HG02588 (cell line): ENCODE measurements at regions not wholly inside any gene's neighbourhood (a gene's known extent, or its start where the extent isn't known, plus 50 kb on each side); places are given as distances from the start of the nearest gene placed in this dataset.

ENCODE experiments used
- ATAC-seq: cut with Tn5 transposase; IDR thresholded peaks from one replicate; pipeline ENCODE4 v1.9.1; 2021; ENCODE audit warnings: mild to moderate bottlenecking, moderate library complexity; ENCODE audit not compliant: unreplicated experiment

DNA sequence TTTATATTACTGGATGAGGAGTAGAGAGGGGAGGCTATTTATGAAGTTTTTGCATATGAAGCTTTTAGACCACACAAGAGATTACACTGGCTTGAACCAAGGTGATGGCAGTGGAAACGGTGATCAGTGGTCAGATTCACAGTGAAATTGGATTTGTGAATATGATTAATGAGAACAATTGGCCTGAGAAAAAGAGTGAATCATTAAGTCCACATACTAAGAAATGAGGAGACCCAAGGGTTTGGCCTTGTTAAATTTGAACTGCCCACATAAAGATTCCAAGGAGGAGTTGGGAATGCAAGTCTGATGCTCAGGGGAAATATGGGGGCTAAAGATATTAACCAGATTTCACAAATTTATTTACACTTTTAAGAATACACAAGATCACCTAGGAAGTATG, 155.3 kb upstream of the ADGRL3 start:
- no peak for ATAC-seq

DNA sequence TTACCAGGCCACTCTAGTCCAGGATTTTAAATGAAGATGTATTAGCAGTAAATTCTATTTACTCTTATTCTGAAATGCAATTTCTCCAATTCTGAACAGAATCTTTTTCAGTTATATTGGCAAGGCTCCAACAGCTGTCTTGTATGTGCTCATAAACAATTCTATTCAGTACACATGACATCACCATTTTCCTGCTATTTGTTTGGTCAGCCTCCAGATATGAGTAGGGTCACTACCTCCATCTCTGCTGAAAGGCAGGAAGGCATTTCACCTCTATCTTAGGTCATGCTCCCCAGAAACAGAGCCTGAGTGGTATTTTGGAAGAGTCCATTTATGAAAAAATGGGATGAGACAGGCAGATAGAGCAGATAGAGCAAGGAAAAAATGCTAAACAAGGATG, 151.1 kb upstream of the ADGRL3 start:
- no peak for ATAC-seq

DNA sequence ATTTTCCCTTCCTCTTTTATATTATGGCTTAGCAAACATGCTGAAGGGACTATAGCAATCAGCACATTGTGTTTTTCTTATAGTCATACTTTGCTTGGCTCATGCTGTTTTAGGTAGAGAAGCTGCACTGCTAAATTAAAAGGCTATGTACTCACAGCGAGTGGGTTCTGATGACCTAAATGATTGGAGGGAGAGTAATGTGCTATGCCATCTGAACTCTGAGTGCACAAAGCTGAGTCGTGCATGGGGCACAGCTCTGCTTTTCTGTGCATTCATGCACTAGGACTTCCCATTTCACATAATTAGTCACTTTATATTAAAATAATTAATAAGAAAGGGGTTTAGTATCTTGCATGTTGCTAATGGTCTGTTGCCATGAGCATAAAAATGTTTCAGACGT, 132.7 kb upstream of the ADGRL3 start:
- no peak for ATAC-seq

DNA sequence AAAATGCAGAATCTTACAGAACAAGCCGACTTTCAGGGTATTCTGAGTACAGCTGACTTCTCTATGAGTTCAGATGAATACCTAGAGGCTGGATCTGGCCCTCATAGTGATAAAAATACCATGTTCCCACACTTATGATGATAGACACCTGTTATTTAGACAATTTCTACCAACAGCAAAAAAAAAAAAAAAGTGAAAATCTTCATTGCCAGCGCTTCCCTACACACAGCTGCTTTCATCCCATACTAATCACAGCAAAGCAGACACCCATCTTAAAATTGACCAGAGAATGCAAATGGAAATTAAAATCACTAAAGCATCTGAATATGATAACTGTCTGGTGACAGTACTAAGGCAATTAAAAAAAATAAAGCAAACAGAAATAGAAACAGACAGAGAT, 132.1 kb upstream of the ADGRL3 start:
- no peak for ATAC-seq

DNA sequence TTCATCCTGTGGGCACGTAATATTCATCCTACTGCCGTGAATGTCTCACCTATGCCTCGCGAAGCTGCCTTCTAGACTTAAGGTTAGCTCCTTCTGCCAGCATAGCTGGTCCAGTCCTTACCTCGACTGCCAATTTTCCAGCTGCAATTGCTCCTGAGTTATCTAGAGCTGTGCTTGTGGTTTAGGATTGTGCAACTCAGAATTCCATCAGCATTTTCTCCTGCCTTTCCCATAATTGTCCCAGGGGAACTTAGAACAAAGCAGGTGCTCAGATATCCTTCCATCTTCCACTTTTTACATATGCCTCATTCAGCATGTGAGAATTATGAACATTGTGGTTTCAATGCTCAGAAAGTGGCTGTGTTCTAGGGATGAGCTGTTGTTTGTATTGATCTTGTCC, 131.4 kb upstream of the ADGRL3 start:
- ATAC-seq = no peak

DNA sequence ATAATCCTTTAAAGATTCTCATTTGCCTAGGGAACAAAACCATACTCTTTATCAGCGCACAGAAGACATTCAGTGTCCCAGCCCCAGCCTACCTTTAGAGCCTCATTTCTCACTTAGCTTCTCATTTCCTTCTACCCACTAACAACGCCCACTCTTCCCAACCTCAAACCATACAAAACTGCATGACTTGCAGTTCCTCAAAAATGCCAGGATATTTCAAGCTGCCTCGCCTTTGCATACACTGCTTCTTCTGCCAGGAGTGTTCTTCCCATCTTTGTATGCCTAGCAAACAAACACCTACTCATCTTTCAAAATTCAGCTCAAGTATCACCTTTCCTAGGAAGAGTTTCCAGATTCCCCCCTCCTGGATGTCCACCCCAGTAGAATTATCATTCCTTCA, 129.9 kb upstream of the ADGRL3 start:
- no peak for ATAC-seq

DNA sequence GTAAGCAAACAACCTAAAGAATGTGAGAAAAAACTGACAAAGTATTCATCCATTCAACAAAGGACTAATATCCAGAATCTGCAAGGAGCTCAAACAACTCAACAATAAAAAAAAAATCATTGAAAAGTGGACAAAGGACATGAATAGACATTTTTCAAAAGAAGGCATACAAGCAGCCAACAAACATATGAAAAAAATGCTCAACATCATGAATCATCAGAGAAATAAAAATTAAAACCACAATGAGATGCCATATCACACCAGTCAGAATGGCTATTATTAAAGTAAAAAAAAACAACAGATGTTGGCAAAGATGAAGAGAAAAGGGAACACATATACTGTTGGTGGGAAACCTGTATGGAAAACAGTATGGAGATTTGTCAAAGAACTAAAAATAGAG, 120.7 kb upstream of the ADGRL3 start:
- ATAC-seq = no peak

DNA sequence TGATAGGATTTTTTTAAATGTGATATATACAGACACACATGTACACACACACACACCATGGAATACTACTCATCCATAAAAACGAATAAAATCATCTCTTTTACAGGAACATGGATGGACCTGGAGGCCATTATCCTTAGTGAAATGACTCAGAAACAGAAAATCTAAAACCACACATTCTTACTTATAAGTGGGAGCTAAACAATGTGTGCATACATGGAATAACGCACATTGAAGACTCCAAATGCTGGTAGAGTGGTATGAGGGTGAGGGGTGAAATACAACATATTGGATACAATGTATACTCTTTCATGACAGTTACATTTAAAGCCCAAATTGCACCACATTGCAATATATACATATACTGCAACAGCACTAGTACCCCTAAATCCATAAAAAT, 120.2 kb upstream of the ADGRL3 start:
- ATAC-seq = no peak

DNA sequence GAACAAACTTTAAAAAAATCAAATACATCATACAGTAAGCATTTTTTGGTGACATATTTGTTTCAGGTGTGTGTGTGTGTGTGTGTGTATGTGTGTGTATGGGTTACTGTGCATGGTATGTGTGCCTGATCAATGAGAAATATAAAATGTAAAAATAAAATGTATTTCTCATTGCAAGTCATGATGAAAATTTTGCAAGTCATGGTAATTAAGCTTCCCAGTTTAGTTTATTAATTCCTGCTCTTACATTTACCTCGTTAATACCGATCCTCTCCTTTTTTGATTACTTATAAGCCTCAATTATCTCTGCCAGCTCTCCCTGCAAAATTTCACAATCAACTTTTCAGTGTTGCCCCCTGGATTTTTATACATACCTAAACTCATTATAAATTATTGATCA, 114.6 kb upstream of the ADGRL3 start:
- ATAC-seq = no peak

DNA sequence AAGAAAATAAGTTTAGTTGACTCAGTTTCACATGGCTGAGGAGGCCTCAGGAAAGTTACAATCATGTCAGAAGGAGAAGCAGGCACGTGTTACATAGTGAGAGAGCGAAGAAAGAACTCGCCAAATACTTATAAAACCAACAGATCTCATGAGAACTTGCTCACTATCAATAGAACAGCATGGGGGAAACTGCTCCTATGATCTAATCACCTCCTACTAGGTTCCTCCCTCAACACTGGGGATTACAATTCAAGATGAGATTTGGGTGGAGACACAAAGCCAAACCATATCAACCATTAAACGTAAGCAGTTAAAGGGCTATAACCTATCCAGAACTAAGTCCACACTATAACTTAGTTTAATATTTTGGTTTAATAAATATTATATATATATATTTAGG, 113.8 kb upstream of the ADGRL3 start:
- ATAC-seq = no peak

DNA sequence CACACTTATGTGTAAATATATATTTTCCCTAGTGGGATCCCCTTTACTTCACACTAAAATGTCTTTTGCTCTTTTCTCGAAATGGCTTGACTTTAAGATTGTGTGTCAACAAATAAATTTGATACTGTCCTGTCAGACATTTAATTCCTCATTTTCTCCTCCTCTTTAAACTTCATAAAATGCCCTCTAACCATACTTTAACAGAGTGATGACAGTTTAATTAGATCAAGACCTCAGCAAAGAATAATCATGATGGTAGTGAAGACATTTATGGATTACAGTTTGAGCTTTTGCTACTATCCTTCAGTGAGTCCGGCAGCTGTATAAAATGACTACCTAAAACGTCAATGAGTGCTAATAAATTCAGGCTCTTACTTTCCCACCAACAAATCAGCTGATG, 113.1 kb upstream of the ADGRL3 start:
- ATAC-seq = no peak

DNA sequence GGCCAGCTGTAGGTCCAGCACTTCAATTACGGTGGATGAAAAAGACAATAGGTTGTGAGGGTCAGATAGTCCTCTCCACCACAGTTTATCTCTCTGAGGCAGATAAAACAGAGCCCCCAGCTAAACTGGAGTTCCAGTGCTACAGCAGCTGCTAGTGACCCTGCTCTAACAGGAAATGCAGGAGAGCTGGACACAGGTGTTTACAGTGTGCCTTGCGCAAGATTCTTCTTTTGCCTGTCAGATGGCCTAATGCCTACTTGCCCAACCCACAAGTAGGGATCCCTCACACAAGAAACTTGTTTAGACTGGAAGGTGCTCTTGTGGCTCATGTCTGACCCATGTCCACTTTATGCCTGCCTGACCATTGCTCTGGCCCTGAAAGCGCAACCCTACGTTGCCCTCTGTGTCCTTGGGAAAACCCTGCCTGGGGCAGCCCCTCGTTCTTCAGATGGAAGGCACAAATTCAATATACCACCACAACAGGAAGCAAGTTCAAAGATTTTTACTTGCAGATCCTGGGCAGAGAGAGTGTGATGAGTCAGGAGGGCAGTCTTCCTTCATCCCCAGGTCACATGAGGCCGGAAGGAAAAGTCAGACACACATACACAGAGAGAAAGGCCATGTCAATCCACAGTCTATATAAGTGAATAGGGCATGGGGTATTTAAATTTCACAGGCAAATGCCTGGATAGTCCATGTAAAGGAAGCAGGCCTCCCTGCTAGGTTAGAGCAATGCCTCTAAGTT, 105.1 kb upstream of the ADGRL3 start:
- ATAC-seq = no peak

DNA sequence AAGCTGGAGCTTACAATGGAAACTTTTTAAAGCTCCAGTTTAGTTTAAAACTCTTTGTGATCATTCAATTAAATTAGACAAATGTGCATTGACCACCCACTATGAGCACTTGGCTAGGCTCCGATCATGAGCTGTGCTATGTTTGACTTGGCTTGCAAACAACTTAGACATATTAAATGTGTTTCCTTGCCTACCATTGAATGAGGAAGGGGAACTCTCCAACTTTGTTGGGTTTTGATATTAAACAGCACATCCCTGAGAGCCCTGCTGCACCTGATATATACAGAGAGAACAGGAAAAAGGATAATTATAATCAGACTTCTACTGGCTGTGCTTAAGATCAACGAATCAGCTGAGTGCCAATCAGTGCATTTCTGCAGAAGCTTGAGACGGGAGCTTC, 71.4 kb upstream of the ADGRL3 start:
- ATAC-seq = no peak

DNA sequence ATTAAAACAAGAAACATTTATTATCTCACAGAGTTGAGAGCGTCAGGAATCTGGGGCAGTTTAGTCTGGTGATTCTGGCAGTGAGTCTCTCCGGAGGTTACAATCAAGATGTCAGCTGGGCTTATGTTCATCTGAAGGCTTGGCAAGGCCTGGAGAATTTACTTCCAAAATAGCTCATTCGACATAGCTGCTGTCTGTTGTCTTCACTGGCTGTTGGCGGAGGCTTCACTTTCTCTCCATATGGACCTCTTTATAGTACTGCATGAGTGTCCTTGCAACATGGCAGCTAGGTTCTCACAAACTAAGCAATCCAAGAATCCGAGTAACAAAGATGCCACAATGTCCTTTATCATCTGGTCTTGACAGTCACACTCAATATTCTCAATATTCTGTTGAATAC, 70.2 kb upstream of the ADGRL3 start:
- ATAC-seq = no peak

DNA sequence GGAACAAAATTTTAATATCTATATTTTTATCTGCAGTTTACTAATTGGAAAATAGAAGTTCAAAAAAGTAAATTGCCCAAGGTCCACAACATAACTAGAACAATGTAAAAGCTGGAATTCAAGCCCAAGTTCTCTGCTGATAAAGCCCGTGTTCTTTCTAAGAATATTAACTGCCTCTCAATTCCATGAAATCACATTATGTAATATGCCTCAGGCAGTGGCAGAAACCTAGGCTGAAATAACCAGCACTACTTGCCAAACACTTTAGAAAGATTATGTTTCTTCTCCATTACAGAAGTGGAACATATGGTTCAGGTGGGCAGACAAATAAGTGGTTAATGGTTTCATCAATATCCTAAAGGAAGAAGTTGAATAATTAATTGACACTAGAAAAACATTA, 56.7 kb upstream of the ADGRL3 start:
- ATAC-seq = no peak

DNA sequence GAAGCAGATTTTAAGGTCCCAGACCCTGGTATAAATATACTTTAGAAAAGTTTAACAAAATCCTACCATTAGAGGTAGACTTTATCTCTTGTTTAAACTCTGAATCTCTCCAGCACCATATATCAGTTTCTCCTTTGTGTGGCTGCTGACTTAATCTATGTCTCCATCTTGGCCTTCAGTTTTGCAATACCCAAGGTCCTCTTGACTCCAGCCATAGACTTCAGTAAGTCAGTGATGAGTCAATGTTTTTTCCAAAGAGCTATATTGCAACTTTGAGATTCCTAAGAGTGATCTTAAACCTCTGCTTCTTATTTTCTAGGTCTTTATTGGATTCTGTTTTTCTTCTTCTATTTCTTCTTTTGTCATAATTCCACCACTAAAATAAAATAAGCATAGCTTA, 50.8 kb upstream of the ADGRL3 start:
- ATAC-seq = no peak
